Stromal cell of bone marrow (primary cell): ENCODE measurements at regions not wholly inside any gene's neighbourhood (a gene's known extent, or its start where the extent isn't known, plus 50 kb on each side); places are given as distances from the start of the nearest gene placed in this dataset.

Source experiments
- DNase-seq: peaks from one replicate; pipeline ENCODE4 v3.0.0-alpha.2; 2012; ENCODE audit warnings: low read depth

GRCh38 chr7:15856311-15856710, 169.8 kb upstream of the MEOX2 start:
- DNase-seq: no peak

DNA sequence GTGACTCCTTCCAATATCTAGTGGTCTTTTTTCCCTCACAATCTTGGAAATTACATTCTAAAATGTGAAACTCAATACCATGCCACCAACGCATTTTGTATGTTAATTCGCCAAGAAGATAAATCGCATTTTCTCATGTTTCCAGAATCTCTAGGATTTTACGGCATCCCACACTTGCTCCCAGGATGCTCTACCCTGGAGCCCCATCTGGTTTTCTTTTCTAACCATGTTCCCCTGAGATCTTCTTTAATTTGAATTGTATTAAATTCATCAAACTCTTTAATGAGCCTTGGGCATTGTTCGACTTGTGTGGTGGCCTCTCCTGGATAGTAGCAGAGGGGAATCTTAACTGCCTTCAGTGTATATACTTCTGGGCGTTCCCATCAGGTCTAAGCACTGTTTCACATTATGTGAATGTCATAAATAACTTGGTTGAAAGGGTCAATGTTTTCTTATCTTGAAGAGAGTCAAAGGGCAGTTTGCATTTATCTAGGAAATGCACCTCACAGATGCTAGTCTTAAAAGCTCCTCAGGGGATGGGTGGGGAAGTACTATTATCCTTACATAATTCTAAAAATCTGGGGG, 169.1 kb upstream of the MEOX2 start:
- DNase-seq: no peak

DNA sequence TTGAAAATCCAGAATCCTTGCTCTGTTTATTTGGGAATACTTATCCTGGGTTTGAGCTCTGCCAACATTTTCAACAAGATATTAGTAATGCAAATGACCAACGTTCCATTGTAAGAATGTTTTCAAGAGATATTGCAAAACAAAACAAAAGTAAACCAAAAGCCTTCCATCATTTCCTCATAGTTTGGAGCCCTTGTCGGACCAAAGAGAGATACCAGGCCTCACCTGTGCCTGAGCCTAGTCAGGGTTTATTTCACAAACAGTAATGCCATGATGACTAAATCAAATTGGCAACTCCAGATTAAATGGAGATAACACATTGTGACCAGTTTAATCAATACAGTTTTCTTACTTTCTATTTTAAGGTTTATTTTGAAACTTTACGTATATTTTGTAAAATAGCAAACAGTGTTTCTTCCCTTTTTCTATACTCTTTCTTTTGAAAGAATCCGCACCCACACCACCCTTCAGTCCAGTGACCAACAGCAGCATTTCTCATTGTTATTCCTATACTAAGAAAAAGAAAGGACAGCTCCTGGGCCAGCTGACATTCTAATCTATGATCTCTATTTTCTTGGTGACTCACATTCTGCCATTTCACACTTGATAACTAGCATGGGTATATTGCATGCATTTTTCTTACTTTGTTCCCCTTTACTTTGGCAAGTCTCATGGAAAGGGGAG, 168.5 kb upstream of the MEOX2 start:
- DNase-seq: no peak

DNA sequence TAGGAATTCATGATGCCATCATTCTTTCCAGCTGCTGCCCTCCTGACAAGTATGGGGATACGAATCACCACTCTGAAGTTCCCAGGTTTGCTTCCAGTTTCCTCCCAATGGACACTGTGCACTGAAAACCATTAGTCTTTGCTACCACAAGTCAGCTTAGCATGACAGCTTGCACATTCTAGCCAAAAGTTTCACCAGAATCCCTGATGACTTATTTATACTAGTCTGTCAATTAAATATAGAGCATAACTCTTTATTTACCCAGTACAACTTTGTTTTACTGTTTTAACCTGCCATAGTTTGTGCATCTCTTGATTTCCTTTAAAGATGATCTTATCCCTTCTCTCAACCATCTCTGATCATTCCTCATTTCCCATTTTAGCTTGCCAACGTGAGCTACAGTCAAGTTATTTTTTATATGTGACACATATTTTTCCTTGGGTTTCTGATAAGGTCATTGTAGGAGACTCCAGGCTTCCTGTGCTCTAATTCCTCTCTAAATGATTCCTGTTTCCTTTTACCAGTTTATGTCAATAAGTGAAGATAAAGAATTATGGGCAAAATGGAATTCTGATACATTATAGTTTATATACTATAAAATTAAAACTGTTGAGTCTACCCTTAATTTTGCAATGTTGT, 167.5 kb upstream of the MEOX2 start:
- DNase-seq: peak; percentile 78

DNA sequence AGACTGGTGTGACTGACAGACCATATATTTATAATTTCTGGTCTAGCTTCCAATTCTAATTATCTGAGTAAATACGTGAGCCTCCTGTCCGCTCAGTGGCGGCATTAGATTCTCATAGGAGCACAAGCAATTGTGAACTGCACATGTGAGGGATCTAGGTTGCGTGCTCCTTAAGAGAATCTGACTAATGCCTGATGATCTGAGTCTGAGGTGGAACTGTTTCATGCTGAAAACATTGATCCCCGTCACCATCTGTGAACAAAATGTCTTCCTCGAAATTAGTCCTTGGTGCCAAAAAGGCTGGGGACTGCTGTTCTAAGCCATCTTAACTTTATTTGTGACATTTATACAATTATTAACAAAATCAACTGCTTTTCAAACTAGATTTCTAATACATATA, 164.7 kb upstream of the MEOX2 start:
- DNase-seq: no peak

GRCh38 chr7:15848901-15849300, 162.4 kb upstream of the MEOX2 start:
- no peak for DNase-seq

DNA sequence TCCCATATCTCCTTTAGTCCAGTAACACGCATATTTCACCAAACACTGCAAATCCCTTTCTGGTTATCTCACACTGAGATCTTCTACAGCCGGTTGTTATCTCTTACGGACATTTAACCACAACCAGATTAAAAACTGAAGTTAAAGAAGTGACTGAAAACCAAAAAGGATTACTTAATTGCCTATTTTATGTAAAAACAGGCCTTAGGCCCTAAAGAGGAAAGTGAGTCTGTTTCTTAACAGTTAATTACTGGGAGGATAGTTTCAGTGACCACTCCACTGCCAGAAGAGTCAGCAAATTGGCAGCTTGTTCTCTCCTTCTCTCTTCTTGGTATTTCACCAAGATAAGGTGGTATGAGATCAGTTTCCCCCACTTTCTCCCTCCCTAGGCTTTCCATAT, 161.9 kb upstream of the MEOX2 start:
- no peak for DNase-seq

DNA sequence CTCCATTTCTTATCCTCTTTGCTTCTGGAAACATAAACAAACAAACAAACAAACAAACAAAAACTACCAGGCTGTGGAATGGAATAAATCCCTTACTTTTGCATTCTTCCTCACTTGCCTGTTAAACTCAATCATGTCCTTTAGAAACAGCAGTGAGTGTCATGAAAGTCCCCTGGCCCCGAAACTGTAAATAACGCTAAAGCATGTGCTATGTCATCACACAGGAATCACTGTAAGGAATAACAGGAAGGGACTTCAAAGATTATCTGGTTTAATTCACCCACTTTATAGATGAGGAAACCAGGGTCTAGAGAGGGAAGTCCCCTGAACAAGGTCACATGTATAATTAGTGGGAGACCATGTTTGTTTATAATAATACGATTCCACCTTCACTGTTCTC, 159.4 kb upstream of the MEOX2 start:
- no peak for DNase-seq

GRCh38 chr7:15845461-15845860, 159.0 kb upstream of the MEOX2 start:
- DNase-seq: no peak

DNA sequence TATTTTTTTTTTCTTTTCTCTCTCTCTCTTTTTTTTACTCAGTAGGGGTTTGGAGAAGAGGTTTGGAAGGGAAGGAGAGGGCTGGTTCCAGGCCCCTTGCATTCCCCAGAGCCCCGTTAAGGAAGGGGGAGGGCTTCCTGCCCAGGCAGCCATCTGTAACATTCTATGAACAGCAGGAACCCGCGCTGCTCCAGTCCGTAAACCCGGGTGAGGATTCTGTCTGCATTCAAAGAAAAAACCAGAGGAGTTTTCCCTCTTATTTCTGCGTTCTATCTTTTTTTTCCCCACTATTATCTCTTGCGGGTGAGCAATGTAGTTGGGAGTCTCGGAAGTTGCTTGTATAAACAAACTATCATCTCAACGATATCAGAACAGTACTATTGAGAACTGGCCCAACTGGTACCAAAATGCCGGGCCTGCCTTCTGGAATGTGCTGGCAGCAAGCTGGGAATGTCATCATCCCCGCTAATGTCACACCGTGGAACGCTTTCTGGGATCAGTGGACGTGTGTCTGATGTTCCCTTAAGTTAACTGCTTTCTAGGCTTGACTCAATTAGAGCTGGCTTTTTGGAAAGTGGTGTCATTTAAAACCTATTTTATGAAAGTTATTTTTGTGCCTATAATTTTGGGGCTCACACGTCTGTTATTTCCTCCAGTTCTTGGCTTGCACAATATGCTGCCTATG, 153.1 kb upstream of the MEOX2 start:
- no peak for DNase-seq

DNA sequence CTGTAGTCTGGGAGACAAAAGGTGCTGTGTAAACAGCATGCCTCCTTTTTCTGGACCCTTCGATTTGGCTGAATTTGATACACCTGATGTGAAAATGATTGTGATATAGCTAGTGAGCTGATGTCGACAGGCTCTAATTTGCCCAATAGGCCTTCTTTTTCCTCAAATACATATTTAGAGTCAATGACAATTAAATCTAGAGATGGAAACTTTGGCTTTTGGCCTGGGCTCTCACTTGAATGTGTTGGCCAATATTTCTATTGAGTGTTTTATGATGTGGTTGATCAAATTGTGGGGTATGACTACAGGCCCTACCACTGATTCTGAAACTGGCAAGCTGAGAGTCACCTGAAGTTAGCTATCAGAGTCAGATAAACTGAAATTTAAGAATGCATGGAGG, 151.8 kb upstream of the MEOX2 start:
- no peak for DNase-seq

GRCh38 chr7:15837306-15837950, 150.9 kb upstream of the MEOX2 start:
- DNase-seq: no peak

GRCh38 chr7:15836651-15837050, 150.2 kb upstream of the MEOX2 start:
- no peak for DNase-seq

DNA sequence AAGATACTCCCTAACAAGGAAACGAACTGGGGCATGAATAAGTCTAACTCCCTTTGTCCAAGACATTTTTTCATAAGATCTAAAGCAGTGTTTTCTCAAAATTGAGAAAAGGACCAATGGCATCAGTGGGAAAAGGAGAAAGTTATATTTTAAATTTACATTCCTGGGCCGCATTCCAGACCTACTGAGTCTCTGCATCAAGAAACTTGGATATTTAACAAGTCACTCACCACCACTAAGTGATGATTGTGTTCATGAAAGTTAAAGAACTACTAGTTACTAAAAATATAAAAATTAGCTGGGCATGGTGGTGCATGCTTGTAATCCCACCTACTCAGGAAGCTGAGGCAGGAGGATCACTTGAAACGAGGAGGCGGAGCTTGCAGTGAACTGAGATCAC, 149.6 kb upstream of the MEOX2 start:
- DNase-seq: no peak

GRCh38 chr7:15834446-15834845, 148.0 kb upstream of the MEOX2 start:
- DNase-seq: no peak

GRCh38 chr7:15832996-15833395, 146.5 kb upstream of the MEOX2 start:
- DNase-seq: no peak

DNA sequence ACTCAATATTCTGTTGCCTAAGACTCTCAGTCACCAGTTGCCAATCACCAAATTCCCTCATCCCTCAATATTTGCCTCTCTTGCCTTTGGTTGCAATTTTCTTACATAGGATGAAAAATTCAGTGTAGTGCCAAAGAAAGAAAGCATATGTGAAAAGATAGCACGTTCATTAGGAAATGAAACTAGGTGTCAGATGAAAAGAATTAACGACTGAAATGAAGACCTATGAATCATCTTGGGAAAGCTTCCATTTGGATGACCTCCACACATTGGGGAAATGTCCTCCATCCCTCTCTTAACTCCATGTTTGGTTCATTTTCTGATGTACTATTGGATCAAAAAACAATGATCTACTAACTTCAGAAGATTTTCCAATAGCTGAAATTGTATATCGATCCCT, 145.1 kb upstream of the MEOX2 start:
- no peak for DNase-seq

- DNase-seq: peak; percentile 26
Measured at GRCh38 chr7:15829691-15830090, 143.2 kb upstream of the MEOX2 start.

GRCh38 chr7:15828881-15829280, 142.4 kb upstream of the MEOX2 start:
- DNase-seq: no peak

DNA sequence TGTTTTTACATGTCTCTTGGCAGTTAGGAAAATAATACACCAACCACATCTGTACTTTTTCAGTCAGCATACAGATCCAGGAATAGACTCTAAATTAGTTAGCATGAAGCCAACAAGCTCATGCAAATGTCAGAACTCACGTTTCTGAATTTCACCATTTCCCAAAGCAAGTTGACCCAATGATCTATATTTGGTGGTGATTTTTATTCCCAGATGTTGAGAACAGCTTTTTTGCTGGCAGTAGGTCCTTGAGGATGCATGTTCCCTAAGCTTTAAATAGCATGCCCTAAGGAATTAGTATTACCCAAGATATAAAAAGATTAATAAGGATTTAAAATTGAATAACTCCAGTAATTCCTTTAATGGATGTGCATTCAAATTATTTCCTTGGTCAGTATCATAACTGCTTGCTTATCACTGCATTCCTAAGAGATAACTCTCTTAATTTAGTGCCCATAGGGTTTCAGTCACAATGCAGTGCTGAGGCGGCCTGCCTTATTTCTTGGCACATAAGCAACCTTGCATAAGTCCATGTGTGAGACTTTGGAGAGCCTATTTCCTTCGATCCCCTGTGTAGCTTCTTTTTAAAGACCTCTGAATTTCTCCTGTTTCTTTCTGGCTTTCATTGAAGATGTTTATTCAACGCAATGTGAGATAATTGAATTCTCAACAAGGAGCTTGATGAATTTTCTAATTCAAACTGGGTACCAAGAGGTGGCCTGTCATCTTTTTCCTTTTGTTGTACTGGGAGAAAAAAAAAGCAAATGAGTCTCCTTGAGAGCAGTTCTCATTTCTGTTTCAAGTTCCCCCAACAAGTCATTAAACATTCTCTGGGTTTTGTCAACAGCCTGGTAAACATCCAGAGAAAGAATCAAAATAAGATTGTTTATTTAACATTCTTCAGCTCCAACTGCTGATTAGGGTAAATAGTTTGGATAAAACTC, 135.3 kb upstream of the MEOX2 start:
- DNase-seq: no peak

DNA sequence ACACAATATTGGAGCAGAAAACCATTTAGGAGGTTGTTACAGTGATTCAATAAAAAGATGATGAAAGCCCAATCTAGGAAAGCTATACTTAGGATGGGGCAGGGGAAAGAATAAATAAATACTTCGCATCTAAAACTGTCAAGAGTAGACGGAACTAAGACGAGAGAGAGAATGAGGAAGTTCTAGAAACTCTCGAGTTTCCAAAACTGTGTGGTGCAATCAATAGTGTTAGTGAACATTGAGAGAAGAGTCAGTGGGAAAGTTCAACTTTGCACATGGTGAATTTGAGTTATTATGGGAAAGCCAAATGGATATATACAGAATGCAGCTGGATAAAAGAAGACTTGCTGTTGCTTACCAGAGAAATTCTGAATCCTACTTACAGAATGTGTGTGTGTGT, 133.8 kb upstream of the MEOX2 start:
- DNase-seq: no peak
